PC-3 (cell line): ENCODE measurements at regions not wholly inside any gene's neighbourhood (a gene's known extent, or its start where the extent isn't known, plus 50 kb on each side); places are given as distances from the start of the nearest gene placed in this dataset.

ENCODE experiments used
- EZH2 ChIP-seq: fragments of 300-600 bp; sonication (generic); IDR thresholded peaks from one replicate; pipeline ENCODE4 v1.6.1; 2017; ENCODE audit warnings: antibody characterized with exemption, mild to moderate bottlenecking, low read length; ENCODE audit not compliant: unreplicated experiment
- TF ChIP-seq, protein P1 (sequence below): fragments of 300-600 bp; sonication (generic); conservative IDR thresholded peaks from 2 replicates; pipeline ENCODE4 v1.5.1; 2017; ENCODE audit warnings: antibody characterized with exemption, low read depth, mild to moderate bottlenecking, low read length

DNA sequence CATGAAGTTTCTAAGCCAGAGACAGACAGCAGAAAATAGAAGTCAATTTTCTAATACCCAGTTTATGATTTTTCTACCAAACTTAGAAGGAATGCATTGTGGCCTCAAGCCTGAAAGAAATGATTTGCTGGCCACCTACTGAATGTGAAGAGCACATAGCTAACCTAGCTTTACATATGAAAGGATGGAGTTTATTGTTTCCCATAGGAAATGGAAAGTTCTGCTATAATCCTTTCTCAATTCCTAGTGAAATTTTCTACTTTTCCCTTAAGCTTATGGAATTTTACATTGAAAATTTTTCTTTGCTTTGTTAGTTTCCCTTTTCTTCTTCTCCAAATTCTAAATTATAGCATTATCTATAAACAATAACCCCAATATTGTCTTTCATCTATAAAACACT is 110.1 kb downstream of the TMEM167A start:
- TF ChIP-seq, protein P1, sequence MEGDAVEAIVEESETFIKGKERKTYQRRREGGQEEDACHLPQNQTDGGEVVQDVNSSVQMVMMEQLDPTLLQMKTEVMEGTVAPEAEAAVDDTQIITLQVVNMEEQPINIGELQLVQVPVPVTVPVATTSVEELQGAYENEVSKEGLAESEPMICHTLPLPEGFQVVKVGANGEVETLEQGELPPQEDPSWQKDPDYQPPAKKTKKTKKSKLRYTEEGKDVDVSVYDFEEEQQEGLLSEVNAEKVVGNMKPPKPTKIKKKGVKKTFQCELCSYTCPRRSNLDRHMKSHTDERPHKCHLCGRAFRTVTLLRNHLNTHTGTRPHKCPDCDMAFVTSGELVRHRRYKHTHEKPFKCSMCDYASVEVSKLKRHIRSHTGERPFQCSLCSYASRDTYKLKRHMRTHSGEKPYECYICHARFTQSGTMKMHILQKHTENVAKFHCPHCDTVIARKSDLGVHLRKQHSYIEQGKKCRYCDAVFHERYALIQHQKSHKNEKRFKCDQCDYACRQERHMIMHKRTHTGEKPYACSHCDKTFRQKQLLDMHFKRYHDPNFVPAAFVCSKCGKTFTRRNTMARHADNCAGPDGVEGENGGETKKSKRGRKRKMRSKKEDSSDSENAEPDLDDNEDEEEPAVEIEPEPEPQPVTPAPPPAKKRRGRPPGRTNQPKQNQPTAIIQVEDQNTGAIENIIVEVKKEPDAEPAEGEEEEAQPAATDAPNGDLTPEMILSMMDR = no peak
- TF ChIP-seq EZH2 = no peak
